K562 (cell line): ENCODE measurements at regions not wholly inside any gene's neighbourhood (a gene's known extent, or its start where the extent isn't known, plus 50 kb on each side); places are given as distances from the start of the nearest gene placed in this dataset.

ENCODE experiments used
- ATAC-seq: fragments of 200-7000 bp; cut with Tn5 transposase; 3 replicates; pipeline ENCODE4 v1.9.1; 2020; ENCODE audit warnings: moderate library complexity
- BruUV-seq: library from RNA; stranded (reverse); fragments of 400-500 nt; replicated peaks from 2 replicates; lab custom pipeline; 2021; lab: Mats Ljungman, UMichigan
- CTCF ChIA-PET: fragments of 300-600 bp; formaldehyde crosslinking; extraction: SDS; loops from one replicate; lab custom pipeline; 2021; ENCODE audit warnings: low intra/inter-chr PET ratio; lab: Yijun Ruan, JAX
- POLR2A ChIA-PET: fragments of 300-600, 350-650 bp; sonication (Branson Sonifier 250); formaldehyde crosslinking; extraction: SDS; loops from one replicate; lab custom pipeline; 2021; ENCODE audit warnings: antibody characterized with exemption, inconsistent platforms; lab: Yijun Ruan, JAX
- DNase-seq, 4 experiments: peaks; one replicate each; pipeline versions ENCODE4 v3.0.0 to v3.0.0-alpha.2; 2011 to 2018; ENCODE audit warnings: low spot score in 3 of 4, mixed read lengths in 3 of 4; ENCODE audit errors: extremely low read depth in 1 of 4
- FAIRE-seq: peaks from 2 replicates; lab custom pipeline; 2011; peaks lifted over from hg19 to GRCh38; lab: Jason Lieb, UNC
- H2AFZ ChIP-seq: 2 replicates; pipeline ENCODE4 v1.6.0; 2011; ENCODE audit warnings: low read depth, low read length, control low read depth, inconsistent platforms
- H3K27ac ChIP-seq: fragments of 200-600 bp; 3 replicates; pipeline ENCODE4 v1.8.0; 2011; ENCODE audit warnings: low read depth, mild to moderate bottlenecking, control low read depth, inconsistent platforms, low read length, moderate library complexity, mixed read lengths; ENCODE audit errors: extremely low read depth
- H3K27me3 ChIP-seq, 2 experiments: fragments of 300-600 bp in 1 of 2; 2 replicates in 1 of 2; 3 replicates in 1 of 2; pipeline versions ENCODE4 v1.6.0 to v1.8.0; 2011; ENCODE audit warnings: inconsistent platforms in 2 of 2, low read length in 2 of 2, mild to moderate bottlenecking in 1 of 2, mixed read lengths in 1 of 2, moderate library complexity in 1 of 2; ENCODE audit not compliant: control insufficient read depth in 2 of 2, insufficient read depth in 2 of 2
- H3K36me3 ChIP-seq: fragments of 300-600 bp; 3 replicates; pipeline ENCODE4 v1.8.0; 2011; ENCODE audit warnings: mild to moderate bottlenecking, low read length, inconsistent platforms; ENCODE audit not compliant: control insufficient read depth, insufficient read depth
- H3K4me1 ChIP-seq, 2 experiments: fragments of 200-600 bp in 1 of 2; replicated peaks in 1 of 2; 2 replicates in 1 of 2; 3 replicates in 1 of 2; pipeline versions ENCODE4 v1.5.1 to v1.8.0; 2011; ENCODE audit warnings: inconsistent platforms in 2 of 2, low read length in 2 of 2, mild to moderate bottlenecking in 1 of 2, mixed read lengths in 1 of 2, moderate library complexity in 1 of 2; ENCODE audit not compliant: control insufficient read depth in 2 of 2, insufficient read depth in 2 of 2
- H3K4me2 ChIP-seq: 2 replicates; pipeline ENCODE4 v1.6.1; 2011; ENCODE audit warnings: low read length, control low read depth, inconsistent platforms, mixed read lengths; ENCODE audit not compliant: insufficient read depth
- H3K4me3 ChIP-seq: fragments of 200-600 bp; sonication (generic), shearing (Covaris generic); 2 replicates; pipeline ENCODE4 v1.5.1; 2016; ENCODE audit warnings: control low read depth, inconsistent platforms
- H3K79me2 ChIP-seq: fragments of 200-600 bp; 3 replicates; pipeline ENCODE4 v1.8.0; 2011; ENCODE audit warnings: low read length, inconsistent platforms; ENCODE audit not compliant: control insufficient read depth, insufficient read depth
- H3K9ac ChIP-seq, 2 experiments: 2 replicates each; pipeline versions ENCODE4 v1.6.0 to v1.6.1; 2011; ENCODE audit warnings: low read depth in 2 of 2, low read length in 2 of 2, control low read depth in 1 of 2, inconsistent platforms in 1 of 2, mild to moderate bottlenecking in 1 of 2, mixed read lengths in 1 of 2; ENCODE audit not compliant: insufficient read depth in 1 of 2
- H3K9me1 ChIP-seq: one replicate; pipeline ENCODE4 v1.6.0; 2011; ENCODE audit warnings: inconsistent platforms, mild to moderate bottlenecking, low read length, moderate library complexity; ENCODE audit not compliant: control insufficient read depth, insufficient read depth
- H3K9me3 ChIP-seq: replicated peaks from 2 replicates; pipeline ENCODE4 v1.5.1; 2011; ENCODE audit warnings: low read depth, low read length, inconsistent platforms; ENCODE audit not compliant: control insufficient read depth, insufficient read depth
- H4K20me1 ChIP-seq: replicated peaks from 2 replicates; pipeline ENCODE4 v1.6.1; 2011; ENCODE audit warnings: low read length, inconsistent platforms, mixed read lengths; ENCODE audit not compliant: control insufficient read depth, insufficient read depth
- EGR1 ChIP-seq: fragments of 450-650 bp; conservative IDR thresholded peaks from 2 replicates; pipeline ENCODE4 v1.6.1; 2017; ENCODE audit warnings: mild to moderate bottlenecking
- EHMT2 ChIP-seq: fragments of 450-650 bp; IDR thresholded peaks from 2 replicates; pipeline ENCODE4 v1.6.1; 2018; ENCODE audit warnings: antibody characterized with exemption
- EZH2 ChIP-seq: IDR thresholded peaks from 2 replicates; pipeline ENCODE4 v1.6.1; 2012; ENCODE audit warnings: low read depth, mild to moderate bottlenecking, inconsistent platforms, low read length, borderline replicate concordance
- FOXP1 ChIP-seq: sonication (generic); formaldehyde crosslinking; IDR thresholded peaks from 2 replicates; pipeline ENCODE4 v1.8.0; 2022; ENCODE audit warnings: mild to moderate bottlenecking, missing genetic modification reagents
- GABPA ChIP-seq: fragments of 200-800 bp; sonication (Bioruptor generic); conservative IDR thresholded peaks from 2 replicates; pipeline ENCODE4 v1.6.1; 2016; ENCODE audit warnings: low read depth, missing genetic modification characterization, missing compliant biosample characterization
- MEIS2 ChIP-seq: fragments of 450-650 bp; IDR thresholded peaks from 2 replicates; pipeline ENCODE4 v1.6.1; 2014; ENCODE audit warnings: mild to moderate bottlenecking; ENCODE audit not compliant: partially characterized antibody
- MTA2 ChIP-seq: fragments of 450-650 bp; IDR thresholded peaks from 2 replicates; pipeline ENCODE4 v1.6.1; 2016; ENCODE audit warnings: low read depth
- NFIC ChIP-seq: fragments of 450-650 bp; IDR thresholded peaks from 2 replicates; pipeline ENCODE4 v1.6.1; 2017; ENCODE audit warnings: mild to moderate bottlenecking, inconsistent platforms
- RAD51 ChIP-seq: fragments of 450-650 bp; IDR thresholded peaks from 2 replicates; pipeline ENCODE4 v1.7.1; 2016; ENCODE audit warnings: low read depth, mild to moderate bottlenecking, borderline replicate concordance
- SIN3A ChIP-seq, 2 experiments: fragments of 150-350 bp in 1 of 2; IDR thresholded peaks; 2 replicates each; pipeline ENCODE4 v1.6.1; 2011 to 2016; ENCODE audit warnings: borderline replicate concordance in 2 of 2, low read depth in 2 of 2, low read length in 2 of 2, mild to moderate bottlenecking in 2 of 2, moderate library complexity in 2 of 2; ENCODE audit not compliant: control insufficient read depth in 1 of 2
- SRSF1 ChIP-seq: fragments of 200-400 bp; formaldehyde crosslinking; IDR thresholded peaks from 2 replicates; pipeline ENCODE4 v1.6.1; 2017; ENCODE audit warnings: mild to moderate bottlenecking, low read depth, low read length, moderate library complexity
- WHSC1 ChIP-seq: IDR thresholded peaks from one replicate; pipeline ENCODE4 v1.6.1; 2012; ENCODE audit warnings: low read length, control low read depth, inconsistent platforms
- ZBTB1 ChIP-seq: sonication (generic); formaldehyde crosslinking; IDR thresholded peaks from 2 replicates; pipeline ENCODE4 v1.8.1; 2023; ENCODE audit warnings: missing genetic modification reagents, low read depth, mild to moderate bottlenecking, borderline replicate concordance
- ZNF274 ChIP-seq: IDR thresholded peaks from 2 replicates; pipeline ENCODE4 v1.6.1; 2011; ENCODE audit warnings: low read depth, mild to moderate bottlenecking, low read length, moderate library complexity, borderline replicate concordance
- ZNF644 ChIP-seq: fragments of 200-800 bp; sonication (Bioruptor generic); IDR thresholded peaks from 2 replicates; pipeline ENCODE4 v1.6.1; 2016; ENCODE audit warnings: low read depth, missing genetic modification characterization, missing compliant biosample characterization
- WGBS: fragments of 100-300 bp; shearing (Covaris generic); methylation state at CpG from one replicate; pipeline ENCODE4 v1.1.6; 2016; ENCODE audit warnings: low coverage, mixed read lengths; ENCODE audit not compliant: insufficient coverage; ENCODE audit errors: missing lambda C conversion rate; 5-methylcytosine and 5-hydroxymethylcytosine counted together
- in situ Hi-C: fragments of 300-500 bp; cut with MboI; formaldehyde crosslinking; loops from 4 replicates; pipeline ENCODE4 v1.15.0; 2018; ENCODE audit warnings: inconsistent platforms, mixed read lengths
- intact Hi-C: fragments of 100-400 bp; cut with micrococcal nuclease; formaldehyde crosslinking; loops from 2 replicates; pipeline ENCODE4 v1.14.2; 2022

DNA sequence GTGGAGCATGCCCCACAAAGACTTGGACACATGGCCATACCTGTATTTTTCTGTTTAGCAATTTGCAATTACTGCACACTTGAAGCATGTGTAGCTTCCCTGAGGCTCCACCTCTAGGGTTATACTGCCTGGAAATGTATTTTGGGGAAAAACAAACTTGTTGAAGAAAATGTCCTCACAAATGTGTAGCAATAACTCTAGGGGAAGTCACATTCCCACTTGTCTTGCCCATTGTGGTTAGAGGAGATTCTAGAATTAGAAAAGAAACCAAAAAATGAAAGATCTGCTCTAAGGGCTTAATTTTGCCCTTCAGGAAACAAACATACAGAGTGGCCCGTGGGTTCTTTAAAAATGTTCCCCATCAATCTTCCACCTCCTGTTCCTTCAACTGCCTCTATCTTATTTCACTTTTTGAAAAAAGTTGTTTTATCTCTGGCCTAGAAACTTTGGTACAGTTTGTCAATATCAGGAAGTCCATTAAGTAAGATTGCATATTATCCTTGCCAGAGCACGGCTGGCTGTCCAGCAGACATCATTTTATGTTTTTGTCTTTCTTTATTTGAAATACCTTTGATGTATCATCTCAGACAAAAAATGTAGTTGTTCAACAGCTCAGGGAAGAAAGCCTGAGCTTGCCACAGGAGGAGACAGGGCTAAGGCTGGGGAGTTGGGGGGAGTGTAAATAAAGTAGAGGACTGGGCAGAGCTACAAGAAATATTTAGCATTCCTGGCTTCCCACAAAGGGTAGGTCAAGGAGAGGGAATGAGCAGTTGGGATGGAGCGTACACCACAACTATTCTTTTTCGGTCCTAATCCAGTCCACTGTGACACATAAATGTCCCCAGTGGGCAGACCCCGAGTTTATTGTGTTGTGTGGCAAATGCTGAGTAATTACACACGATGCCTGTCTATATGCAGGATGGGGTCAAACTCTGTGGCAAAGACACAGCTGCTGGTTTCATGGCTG lies 96.8 kb upstream of the CDC42EP3 start:
- intact Hi-C loops (no loop called here), in situ Hi-C loops (no loop called here)
- ChIA-PET POLR2A (interaction anchor here (0.6 to 1.2 kb wide), 2 partner anchors 8 to 61 kb away, joined by 3 read pairs; no protein-coding TSS in a partner anchor), CTCF (no interaction called here)
- Histone ChIP-seq H3K36me3 (no peaks in the 10 kb centered on the region), H3K27me3 (no peaks in the 10 kb centered on the region), H3K4me1 (no peaks in the 10 kb centered on the region), H4K20me1 (no peaks in the 10 kb centered on the region), H3K9ac (no peak overlapping the region), H3K4me3 (no peak overlapping the region), H3K9me1 (no peaks in the 10 kb centered on the region), H3K27ac (no peak overlapping the region), H2AFZ (no peak overlapping the region), H3K4me2 (no peak overlapping the region), H3K79me2 (no peaks in the 10 kb centered on the region), H3K9me3 (no peaks in the 10 kb centered on the region)
- FAIRE-seq (no peak), ATAC-seq (no peak), DNase-seq (no peak)
- BruUV-seq, result no TSS peak
- 6% methylated on average over 6 of the region's 6 CpGs for WGBS
- TF ChIP-seq EZH2, result no peak
- no peak for TF ChIP-seq ZNF274
- TF ChIP-seq RAD51, result no peak

DNA sequence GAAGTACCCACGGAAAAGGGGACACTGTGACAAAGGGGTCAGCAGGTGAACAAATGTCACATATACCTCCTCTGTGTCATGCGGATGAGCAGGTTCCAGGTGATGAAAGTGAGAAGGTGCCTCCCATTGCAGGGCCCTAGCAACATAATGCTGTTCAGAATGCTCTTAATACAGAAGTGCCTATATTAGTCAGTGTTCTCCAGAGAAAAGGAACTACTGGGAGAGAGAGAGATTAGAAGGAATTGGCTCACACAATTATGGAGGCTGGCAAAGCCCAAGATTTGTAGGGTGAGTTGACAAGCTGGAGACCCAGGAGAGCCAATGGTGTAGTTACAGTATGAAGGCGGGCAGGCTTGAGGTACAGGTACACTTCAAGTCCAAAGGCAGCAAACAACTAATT lies 98.1 kb upstream of the CDC42EP3 start:
- intact Hi-C loops (no loop called here), in situ Hi-C loops (no loop called here)
- Histone ChIP-seq H3K79me2 (no peaks in the 10 kb centered on the region), H3K27ac (no peak overlapping the region), H3K36me3 (no peaks in the 10 kb centered on the region), H3K27me3 (no peaks in the 10 kb centered on the region), H2AFZ (no peak overlapping the region), H3K9me1 (no peaks in the 10 kb centered on the region), H4K20me1 (no peaks in the 10 kb centered on the region), H3K4me3 (no peak overlapping the region), H3K4me1 (no peaks in the 10 kb centered on the region), H3K4me2 (no peak overlapping the region), H3K9ac (no peak overlapping the region), H3K9me3 (no peaks in the 10 kb centered on the region)
- no peak for ATAC-seq
- CTCF ChIA-PET, result no interaction called here
- BruUV-seq, result no TSS peak
- WGBS, result 6% methylated on average over 3 of the region's 3 CpGs
- no peak for FAIRE-seq
- TF ChIP-seq ZNF274 (no peak), FOXP1 (no peak), ZBTB1 (no peak), ZNF644 (no peak), MTA2 (no peak), NFIC (no peak), MEIS2 (no peak), EHMT2 (no peak), WHSC1 (no peak), EGR1 (no peak), GABPA (tag) (no peak), SRSF1 (no peak), SIN3A (IDR thresholded peaks at IDR 0.05; ENCODE audit: borderline replicate concordance in 2 of 2, control insufficient read depth in 1 of 2, low read depth in 2 of 2, low read length in 2 of 2) (no peak)
- POLR2A ChIA-PET, result no interaction called here
- DNase-seq, result no peak
